H1 (cell line): ENCODE measurements at regions not wholly inside any gene's neighbourhood (a gene's known extent, or its start where the extent isn't known, plus 50 kb on each side); places are given as distances from the start of the nearest gene placed in this dataset.

Source experiments
- CTCF ChIA-PET: fragments of 300-600 bp; sonication (Branson Sonifier 250); formaldehyde crosslinking; loops from one replicate; lab custom pipeline; 2021; ENCODE audit not compliant: partially characterized antibody; lab: Charles Lee
- POLR2A ChIA-PET: fragments of 300-600 bp; sonication (Branson Sonifier 250); formaldehyde crosslinking; loops from one replicate; lab custom pipeline; 2021; ENCODE audit warnings: inconsistent platforms; ENCODE audit not compliant: partially characterized antibody; lab: Charles Lee
- DNase-seq, 2 experiments: peaks; one replicate each; pipeline versions ENCODE4 v3.0.0 to v3.0.0-alpha.2; 2010 to 2022; ENCODE audit warnings: low spot score in 2 of 2, low read depth in 1 of 2, mixed read lengths in 1 of 2
- FAIRE-seq: peaks from 2 replicates; lab custom pipeline; 2011; peaks lifted over from hg19 to GRCh38; lab: Jason Lieb, UNC
- H2AFZ ChIP-seq: 2 replicates; pipeline ENCODE4 v1.8.1; 2012; ENCODE audit warnings: low read length, inconsistent platforms
- H2AK5ac ChIP-seq: 2 replicates; pipeline ENCODE4 v1.6.1; 2013; ENCODE audit warnings: low read depth, low read length
- H2BK120ac ChIP-seq: replicated peaks from 2 replicates; pipeline ENCODE3; 2013; ENCODE audit warnings: low read depth, low read length, inconsistent platforms
- H2BK12ac ChIP-seq: 2 replicates; pipeline ENCODE4 v1.6.1; 2013; ENCODE audit warnings: low read depth, low read length
- H2BK15ac ChIP-seq: 2 replicates; pipeline ENCODE4 v1.6.1; 2013; ENCODE audit warnings: low read length
- H2BK20ac ChIP-seq: 2 replicates; pipeline ENCODE4 v1.6.1; 2013; ENCODE audit warnings: low read length
- H2BK5ac ChIP-seq: 2 replicates; pipeline ENCODE4 v1.6.1; 2013; ENCODE audit warnings: low read depth, low read length
- H3K14ac ChIP-seq: 2 replicates; pipeline ENCODE4 v1.6.1; 2013; ENCODE audit warnings: inconsistent platforms; ENCODE audit not compliant: insufficient read length
- H3K18ac ChIP-seq: 2 replicates; pipeline ENCODE4 v1.6.1; 2013; ENCODE audit warnings: low read length; ENCODE audit errors: extremely low read depth
- H3K23ac ChIP-seq: 2 replicates; pipeline ENCODE4 v1.6.1; 2013; ENCODE audit warnings: inconsistent platforms; ENCODE audit not compliant: insufficient read length
- H3K23me2 ChIP-seq: 2 replicates; pipeline ENCODE4 v1.6.1; 2013; ENCODE audit warnings: low read depth, low read length
- H3K27ac ChIP-seq: 2 replicates; pipeline ENCODE4 v1.6.1; 2011; ENCODE audit warnings: low read depth, low read length, inconsistent platforms
- H3K27me3 ChIP-seq, 4 experiments: replicated peaks in 1 of 4; 1 replicate in 1 of 4; 2 replicates in 3 of 4; pipeline versions ENCODE4 v1.6.1 to v1.8.1; 2011 to 2013; ENCODE audit warnings: low read length in 3 of 4, mild to moderate bottlenecking in 3 of 4, inconsistent platforms in 2 of 4, mixed read lengths in 2 of 4, moderate library complexity in 1 of 4; ENCODE audit not compliant: control insufficient read depth in 3 of 4, insufficient read depth in 3 of 4; ENCODE audit errors: extremely low read depth in 1 of 4
- H3K36me3 ChIP-seq, 4 experiments: 2 replicates each; pipeline versions ENCODE4 v1.6.1 to v1.8.1; 2011 to 2013; ENCODE audit warnings: mild to moderate bottlenecking in 4 of 4, low read length in 3 of 4, moderate library complexity in 2 of 4, control low read depth in 1 of 4, inconsistent platforms in 1 of 4; ENCODE audit not compliant: insufficient read depth in 4 of 4, control insufficient read depth in 2 of 4
- H3K4ac ChIP-seq: replicated peaks from 2 replicates; pipeline ENCODE3; 2013; ENCODE audit warnings: low read length, low read depth, mixed read lengths, inconsistent platforms; ENCODE audit not compliant: insufficient read length
- H3K4me1 ChIP-seq, 4 experiments: replicated peaks in 1 of 4; 1 replicate in 1 of 4; 2 replicates in 3 of 4; pipeline versions ENCODE4 v1.6.1 to v1.8.1; 2011 to 2013; ENCODE audit warnings: low read length in 3 of 4, inconsistent platforms in 2 of 4, mixed read lengths in 1 of 4; ENCODE audit not compliant: insufficient read depth in 4 of 4, control insufficient read depth in 3 of 4
- H3K4me2 ChIP-seq, 2 experiments: 2 replicates each; pipeline versions ENCODE4 v1.6.1 to v1.8.1; 2011 to 2013; ENCODE audit warnings: low read depth in 2 of 2, low read length in 2 of 2, control low read depth in 1 of 2, inconsistent platforms in 1 of 2, mild to moderate bottlenecking in 1 of 2; ENCODE audit not compliant: insufficient read depth in 1 of 2
- H3K4me3 ChIP-seq, 4 experiments: fragments of 200-600, 300-600 bp in 1 of 4; sonication (generic), shearing (Covaris generic), sonication (Bioruptor Twin) in 1 of 4; 2 replicates each; pipeline versions ENCODE4 v1.5.1 to v1.8.1; 2011 to 2016; ENCODE audit warnings: low read length in 4 of 4, low read depth in 3 of 4, control low read depth in 2 of 4, inconsistent platforms in 2 of 4, mild to moderate bottlenecking in 2 of 4, mixed read lengths in 1 of 4, moderate library complexity in 1 of 4; ENCODE audit not compliant: insufficient read depth in 2 of 4; ENCODE audit errors: extremely low read depth in 1 of 4
- H3K56ac ChIP-seq: replicated peaks from 2 replicates; pipeline ENCODE3; 2013; ENCODE audit warnings: low read depth, mild to moderate bottlenecking, mixed read lengths, low read length, inconsistent platforms; ENCODE audit not compliant: insufficient read length
- H3K79me1 ChIP-seq: 2 replicates; pipeline ENCODE4 v1.6.1; 2013; ENCODE audit warnings: low read depth, low read length, control low read depth
- H3K79me2 ChIP-seq, 2 experiments: 2 replicates each; pipeline versions ENCODE4 v1.6.1 to v1.8.1; 2012 to 2013; ENCODE audit warnings: low read length in 2 of 2, mild to moderate bottlenecking in 2 of 2, inconsistent platforms in 1 of 2; ENCODE audit not compliant: insufficient read depth in 2 of 2, control insufficient read depth in 1 of 2
- H3K9ac ChIP-seq, 4 experiments: replicated peaks in 1 of 4; 1 replicate in 1 of 4; 2 replicates in 3 of 4; pipeline versions ENCODE4 v1.6.1 to v1.8.1; 2011 to 2013; ENCODE audit warnings: low read depth in 3 of 4, low read length in 3 of 4, control low read depth in 2 of 4, mild to moderate bottlenecking in 2 of 4, moderate library complexity in 2 of 4, inconsistent platforms in 1 of 4; ENCODE audit errors: extremely low read depth in 1 of 4
- H3K9me3 ChIP-seq, 2 experiments: 2 replicates each; pipeline versions ENCODE4 v1.6.1 to v1.8.1; 2012 to 2013; ENCODE audit warnings: mild to moderate bottlenecking in 2 of 2, moderate library complexity in 2 of 2, control low read depth in 1 of 2, inconsistent platforms in 1 of 2, low read depth in 1 of 2, low read length in 1 of 2, mixed read lengths in 1 of 2; ENCODE audit not compliant: insufficient read depth in 2 of 2
- H4K20me1 ChIP-seq, 2 experiments: replicated peaks in 1 of 2; 2 replicates each; pipeline versions ENCODE3 to v1.8.1; 2011 to 2013; ENCODE audit warnings: inconsistent platforms in 2 of 2, low read length in 2 of 2, mild to moderate bottlenecking in 1 of 2; ENCODE audit not compliant: insufficient read depth in 2 of 2, control insufficient read depth in 1 of 2
- H4K5ac ChIP-seq: 2 replicates; pipeline ENCODE4 v1.6.1; 2013; ENCODE audit warnings: low read length, low read depth, mixed read lengths, inconsistent platforms; ENCODE audit not compliant: insufficient read length
- H4K8ac ChIP-seq: 2 replicates; pipeline ENCODE4 v1.8.0; 2013; ENCODE audit warnings: mild to moderate bottlenecking, moderate library complexity, low read length, inconsistent platforms; ENCODE audit not compliant: insufficient read depth; ENCODE audit errors: extremely low read depth
- H4K91ac ChIP-seq: replicated peaks from 2 replicates; pipeline ENCODE3; 2013; ENCODE audit warnings: low read length, mixed read lengths, inconsistent platforms; ENCODE audit not compliant: insufficient read length
- CBX5 ChIP-seq: fragments of 300-800, 300-1000 bp; sonication (generic); IDR thresholded peaks from 2 replicates; pipeline ENCODE4 v1.7.1; 2016; ENCODE audit warnings: antibody characterized with exemption, low read length, low read depth
- CTCF ChIP-seq, 3 experiments: IDR thresholded peaks; 1 replicate in 2 of 3; 2 replicates in 1 of 3; pipeline versions ENCODE4 v1.5.1 to v1.6.1; 2011; ENCODE audit warnings: low read length in 3 of 3, mild to moderate bottlenecking in 3 of 3, inconsistent platforms in 2 of 3, low read depth in 1 of 3, moderate library complexity in 1 of 3; ENCODE audit not compliant: insufficient read depth in 1 of 3; ENCODE audit errors: control extremely low read depth in 1 of 3
- EGR1 ChIP-seq: IDR thresholded peaks from 2 replicates; pipeline ENCODE4 v1.6.1; 2011; ENCODE audit warnings: low read depth, low read length, borderline replicate concordance
- EZH2 ChIP-seq: fragments of 200-600 bp; sonication (generic); IDR thresholded peaks from 2 replicates; pipeline ENCODE4 v1.7.1; 2012; ENCODE audit warnings: low read depth, mild to moderate bottlenecking, moderate library complexity, low read length, inconsistent platforms; ENCODE audit not compliant: severe bottlenecking
- GABPA ChIP-seq: IDR thresholded peaks from 2 replicates; pipeline ENCODE4 v1.6.1; 2011; ENCODE audit warnings: mild to moderate bottlenecking, low read length, moderate library complexity, borderline replicate concordance; ENCODE audit not compliant: insufficient read depth
- KDM1A ChIP-seq: fragments of 200-600, 300-600 bp; sonication (generic); IDR thresholded peaks from 2 replicates; pipeline ENCODE4 v1.7.1; 2016; ENCODE audit warnings: mild to moderate bottlenecking, low read length, borderline replicate concordance
- MAFK ChIP-seq: IDR thresholded peaks from 2 replicates; pipeline ENCODE4 v1.6.1; 2012; ENCODE audit warnings: low read depth, mild to moderate bottlenecking, improper control_type of control experiment, low read length
- POU5F1 ChIP-seq: IDR thresholded peaks from 2 replicates; pipeline ENCODE4 v1.6.1; 2011; ENCODE audit warnings: low read depth, mild to moderate bottlenecking, low read length, moderate library complexity
- RFX5 ChIP-seq: IDR thresholded peaks from 2 replicates; pipeline ENCODE4 v1.6.1; 2011; ENCODE audit warnings: low read depth, low read length, improper control_type of control experiment, borderline replicate concordance
- RXRA ChIP-seq: IDR thresholded peaks from 2 replicates; pipeline ENCODE4 v1.6.1; 2011; ENCODE audit warnings: low read depth, mild to moderate bottlenecking, low read length, moderate library complexity; ENCODE audit not compliant: insufficient read depth
- SUZ12 ChIP-seq: fragments of 200-600 bp; sonication (generic); IDR thresholded peaks from 2 replicates; pipeline ENCODE4 v1.6.1; 2012; ENCODE audit warnings: mild to moderate bottlenecking, inconsistent platforms, low read length, moderate library complexity, mixed read lengths
- ZNF274 ChIP-seq: IDR thresholded peaks from 2 replicates; pipeline ENCODE4 v1.7.0; 2012; ENCODE audit warnings: low read length, borderline replicate concordance; ENCODE audit errors: extremely low read depth
- WGBS, 2 experiments: shearing (Covaris generic) in 1 of 2; methylation state at CpG; one replicate each; pipeline versions ENCODE4 v1.1.6 to v1.1.7; 2013 to 2015; ENCODE audit warnings: low lambda C conversion rate in 2 of 2, mixed read lengths in 2 of 2, inconsistent platforms in 1 of 2, low coverage in 1 of 2, missing lambda C conversion rate in 1 of 2; ENCODE audit not compliant: insufficient replicate concordance in 2 of 2, insufficient coverage in 1 of 2, insufficient read length in 1 of 2; ENCODE audit errors: extremely low coverage in 1 of 2, missing lambda C conversion rate in 1 of 2; 5-methylcytosine and 5-hydroxymethylcytosine counted together

- H3K4me2 ChIP-seq: no peak overlapping the region
- 0 out of 2 replicates have a peak overlapping the region, but pooled peaks have one; percentile 39 for H2AK5ac ChIP-seq
- peaks cover 3% of the 10 kb centered on the region; the same call in 1 of the 2 replicates for H3K23me2 ChIP-seq
- H2BK12ac ChIP-seq: no peak overlapping the region
- H3K9ac ChIP-seq: no peak overlapping the region
- H4K5ac ChIP-seq: no peak overlapping the region
- H3K79me1 ChIP-seq: no peaks in the 10 kb centered on the region
- no peak overlapping the region for H3K27ac ChIP-seq
- no peak overlapping the region for H3K4me3 ChIP-seq
- no peak overlapping the region for H3K56ac ChIP-seq
- H3K9me3 ChIP-seq: no peaks in the 10 kb centered on the region
- H2BK120ac ChIP-seq: no peak overlapping the region
- H3K4me1 ChIP-seq: peaks cover 0 to 5% (median 2%) of the 10 kb centered on the region in 4 experiments; a peak in 3 of 7 replicates
- 0 out of 2 replicates have a peak overlapping the region, but pooled peaks have one; percentile 24 for H2BK5ac ChIP-seq
- WGBS, 2 experiments: 75% methylated on average over 11 of the region's 11 CpGs; no CpG with 5 or more reads in 1 of the 2 experiments
- H3K79me2 ChIP-seq: no peaks in the 10 kb centered on the region
- no peak overlapping the region for H2AFZ ChIP-seq
- H3K4ac ChIP-seq: no peak overlapping the region
- ChIA-PET CTCF (interaction anchor here (1.0 to 1.4 kb wide), 2 partner anchors 158 to 232 kb away, joined by 3 read pairs; no protein-coding TSS in a partner anchor), POLR2A (no interaction called here)
- no peak for FAIRE-seq
- H4K8ac ChIP-seq: no peak overlapping the region
- H3K27me3 ChIP-seq: no peaks in the 10 kb centered on the region
- H2BK20ac ChIP-seq: no peak overlapping the region
- DNase-seq: no peak
- H4K91ac ChIP-seq: no peak overlapping the region
- no peak overlapping the region for H3K14ac ChIP-seq
- H3K23ac ChIP-seq: no peak overlapping the region
- H3K18ac ChIP-seq: no peak overlapping the region; the same call in 1 of the 2 replicates
- H4K20me1 ChIP-seq: no peaks in the 10 kb centered on the region
- H2BK15ac ChIP-seq: no peak overlapping the region
- H3K36me3 ChIP-seq: no peaks in the 10 kb centered on the region
- no peak for TF ChIP-seq EZH2
- no peak for TF ChIP-seq CBX5
- no peak for TF ChIP-seq KDM1A
- TF ChIP-seq POU5F1: no peak
- no peak for TF ChIP-seq GABPA
- no peak for TF ChIP-seq EGR1
- no peak for TF ChIP-seq CTCF (IDR thresholded peaks at IDR 0.05; ENCODE audit: control extremely low read depth in 1 of 3, insufficient read depth in 1 of 3, low read depth in 1 of 3, low read length in 3 of 3)
- TF ChIP-seq ZNF274: no peak
- TF ChIP-seq RXRA: no peak
- no peak for TF ChIP-seq SUZ12
- no peak for TF ChIP-seq RFX5
- TF ChIP-seq MAFK: no peak
These were observed 159.9 kb upstream of the EEF2KMT start for GRCh38 chr16:5257462-5257861.
